ENCODE measurements at regions not wholly inside any gene's neighbourhood (a gene's known extent, or its start where the extent isn't known, plus 50 kb on each side); places are given as distances from the start of the nearest gene placed in this dataset.
"Not testable (repeated sequence)": the region's sequence is repeated elsewhere in the genome, so short reads cannot be mapped to it uniquely, and the experiment has no call there.

DNA sequence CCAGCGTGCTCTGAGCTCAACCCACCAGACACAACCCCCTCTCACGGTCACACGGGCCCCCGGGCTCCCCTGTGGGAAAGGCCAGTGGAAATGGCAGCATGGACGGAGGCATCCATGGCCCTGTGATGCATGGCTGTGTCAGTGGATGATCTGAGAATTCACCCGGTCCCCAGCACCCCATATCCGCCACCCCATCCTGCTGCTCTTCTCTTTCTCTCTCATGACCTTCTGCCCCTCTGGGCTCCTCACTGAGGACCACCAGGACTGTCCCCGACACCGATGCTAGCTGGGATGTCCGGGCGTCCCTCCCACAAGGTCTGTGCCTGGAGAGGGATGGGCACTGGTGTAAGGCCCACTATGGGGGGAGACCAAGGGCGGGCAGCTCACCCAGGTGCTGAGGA lies 282.2 kb downstream of the ADGRD1 start:
- no peaks in the 10 kb centered on the region for H4K20me1 ChIP-seq (ENCODE audit: insufficient read depth, low read length)
- H3K9me3 ChIP-seq (ENCODE audit: low read depth, low read length): no peaks in the 10 kb centered on the region
- no peaks in the 10 kb centered on the region for H3K79me2 ChIP-seq (ENCODE audit: insufficient read depth, low read length)
- H3K36me3 ChIP-seq (ENCODE audit: insufficient read depth, low read length): no peaks in the 10 kb centered on the region
- TF ChIP-seq, protein P1, sequence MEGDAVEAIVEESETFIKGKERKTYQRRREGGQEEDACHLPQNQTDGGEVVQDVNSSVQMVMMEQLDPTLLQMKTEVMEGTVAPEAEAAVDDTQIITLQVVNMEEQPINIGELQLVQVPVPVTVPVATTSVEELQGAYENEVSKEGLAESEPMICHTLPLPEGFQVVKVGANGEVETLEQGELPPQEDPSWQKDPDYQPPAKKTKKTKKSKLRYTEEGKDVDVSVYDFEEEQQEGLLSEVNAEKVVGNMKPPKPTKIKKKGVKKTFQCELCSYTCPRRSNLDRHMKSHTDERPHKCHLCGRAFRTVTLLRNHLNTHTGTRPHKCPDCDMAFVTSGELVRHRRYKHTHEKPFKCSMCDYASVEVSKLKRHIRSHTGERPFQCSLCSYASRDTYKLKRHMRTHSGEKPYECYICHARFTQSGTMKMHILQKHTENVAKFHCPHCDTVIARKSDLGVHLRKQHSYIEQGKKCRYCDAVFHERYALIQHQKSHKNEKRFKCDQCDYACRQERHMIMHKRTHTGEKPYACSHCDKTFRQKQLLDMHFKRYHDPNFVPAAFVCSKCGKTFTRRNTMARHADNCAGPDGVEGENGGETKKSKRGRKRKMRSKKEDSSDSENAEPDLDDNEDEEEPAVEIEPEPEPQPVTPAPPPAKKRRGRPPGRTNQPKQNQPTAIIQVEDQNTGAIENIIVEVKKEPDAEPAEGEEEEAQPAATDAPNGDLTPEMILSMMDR (IDR thresholded peaks at IDR 0.05; ENCODE audit: extremely low read depth, low read depth, low read length): no peak
- H3K4me1 ChIP-seq (ENCODE audit: insufficient read depth, low read length): no peaks in the 10 kb centered on the region
- no peaks in the 10 kb centered on the region for H3K27me3 ChIP-seq (ENCODE audit: insufficient read depth, low read length)
- H2AFZ ChIP-seq (ENCODE audit: low read length): no peak overlapping the region
- no peak overlapping the region for H3K4me3 ChIP-seq (ENCODE audit: insufficient read depth, low read length)
- DNase-seq (ENCODE audit: insufficient read length, low spot score, missing footprints): no peak
- H3K27ac ChIP-seq (ENCODE audit: low read depth, low read length): no peak overlapping the region
- H3K4me2 ChIP-seq (ENCODE audit: insufficient read depth, low read length): no peak overlapping the region

DNA sequence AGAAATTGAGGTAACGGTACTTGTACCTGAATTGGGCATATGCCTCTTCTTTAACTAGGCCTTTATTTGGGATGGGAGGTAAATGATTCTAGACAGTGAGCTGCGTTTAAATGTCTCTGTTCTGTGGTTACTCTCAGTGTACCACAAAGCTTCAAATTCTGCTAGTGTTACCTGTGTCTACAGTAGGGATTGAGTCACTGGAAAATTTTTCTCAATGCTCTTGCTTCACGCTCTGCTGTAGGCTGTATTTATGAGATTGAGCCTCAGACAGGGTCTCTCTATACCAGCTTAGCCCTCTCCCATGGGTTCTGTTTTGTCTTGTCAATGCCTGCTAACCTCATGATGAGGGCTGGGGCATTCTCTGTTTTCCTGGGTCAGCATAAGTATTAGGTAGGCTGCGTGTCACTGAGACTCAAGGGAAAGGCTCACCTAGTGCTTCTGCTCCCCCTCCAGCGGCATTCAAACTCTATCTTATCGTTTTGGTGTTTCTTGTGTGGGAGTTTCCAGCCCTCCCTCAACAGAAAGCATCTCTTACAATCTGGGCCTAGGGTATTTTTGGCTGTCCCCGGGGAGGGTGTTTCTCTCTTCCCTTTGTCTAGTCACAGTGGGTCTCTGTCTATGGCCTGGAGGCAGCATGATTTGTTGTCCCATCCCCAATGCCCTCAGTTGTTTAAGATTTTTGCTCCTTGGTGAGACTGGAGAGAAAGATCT lies 285.8 kb downstream of the ADGRD1 start:
- DNase-seq (ENCODE audit: insufficient read length, low spot score, missing footprints): no peak
- Histone ChIP-seq H3K79me2 (ENCODE audit: insufficient read depth, low read length) (no peaks in the 10 kb centered on the region), H3K9me3 (ENCODE audit: low read depth, low read length) (peaks cover 3% of the 10 kb centered on the region), H3K27me3 (ENCODE audit: insufficient read depth, low read length) (no peaks in the 10 kb centered on the region), H3K36me3 (ENCODE audit: insufficient read depth, low read length) (no peaks in the 10 kb centered on the region), H3K27ac (ENCODE audit: low read depth, low read length) (no peak overlapping the region), H2AFZ (ENCODE audit: low read length) (no peak overlapping the region), H4K20me1 (ENCODE audit: insufficient read depth, low read length) (no peaks in the 10 kb centered on the region), H3K4me3 (ENCODE audit: insufficient read depth, low read length) (no peak overlapping the region), H3K4me2 (ENCODE audit: insufficient read depth, low read length) (no peak overlapping the region), H3K4me1 (ENCODE audit: insufficient read depth, low read length) (no peaks in the 10 kb centered on the region)
- TF ChIP-seq, protein P1 (IDR thresholded peaks at IDR 0.05; ENCODE audit: extremely low read depth, low read depth, low read length): no peak

DNA sequence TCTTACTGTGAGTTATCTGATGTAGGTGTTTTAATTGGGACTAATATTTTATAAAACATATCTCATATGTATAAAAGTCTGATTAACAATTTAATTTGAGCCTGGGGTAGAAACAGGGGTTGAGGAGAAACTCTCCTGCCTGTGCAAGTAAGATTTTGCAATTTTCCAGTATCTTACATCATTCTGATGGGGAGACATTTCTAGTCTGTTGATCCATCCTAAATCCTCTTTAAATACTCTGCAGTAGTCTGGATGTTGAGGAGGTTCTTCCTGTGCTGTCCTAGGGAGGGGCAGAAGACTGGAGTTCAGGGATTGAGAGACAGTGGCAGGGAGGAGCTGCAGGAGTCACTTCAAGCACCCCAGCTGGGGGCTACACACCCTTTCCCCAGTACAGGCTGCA lies 287.8 kb downstream of the ADGRD1 start:
- peaks cover 3% of the 10 kb centered on the region for H3K9me3 ChIP-seq (ENCODE audit: low read depth, low read length)
- H3K4me3 ChIP-seq (ENCODE audit: insufficient read depth, low read length): no peak overlapping the region
- no peaks in the 10 kb centered on the region for H3K27me3 ChIP-seq (ENCODE audit: insufficient read depth, low read length)
- no peak for DNase-seq (ENCODE audit: insufficient read length, low spot score, missing footprints)
- H3K36me3 ChIP-seq (ENCODE audit: insufficient read depth, low read length): no peaks in the 10 kb centered on the region
- no peak overlapping the region for H2AFZ ChIP-seq (ENCODE audit: low read length)
- no peaks in the 10 kb centered on the region for H4K20me1 ChIP-seq (ENCODE audit: insufficient read depth, low read length)
- H3K4me2 ChIP-seq (ENCODE audit: insufficient read depth, low read length): no peak overlapping the region
- H3K4me1 ChIP-seq (ENCODE audit: insufficient read depth, low read length): no peaks in the 10 kb centered on the region
- TF ChIP-seq, protein P1 (IDR thresholded peaks at IDR 0.05; ENCODE audit: extremely low read depth, low read depth, low read length): no peak
- H3K27ac ChIP-seq (ENCODE audit: low read depth, low read length): no peak overlapping the region
- no peaks in the 10 kb centered on the region for H3K79me2 ChIP-seq (ENCODE audit: insufficient read depth, low read length)

- Histone ChIP-seq H3K4me2 (ENCODE audit: insufficient read depth, low read length) (no peak overlapping the region), H3K4me1 (ENCODE audit: insufficient read depth, low read length) (no peaks in the 10 kb centered on the region), H3K27ac (ENCODE audit: low read depth, low read length) (no peak overlapping the region), H3K4me3 (ENCODE audit: insufficient read depth, low read length) (no peak overlapping the region), H3K79me2 (ENCODE audit: insufficient read depth, low read length) (no peaks in the 10 kb centered on the region), H2AFZ (ENCODE audit: low read length) (no peak overlapping the region), H3K27me3 (ENCODE audit: insufficient read depth, low read length) (no peaks in the 10 kb centered on the region), H3K9me3 (ENCODE audit: low read depth, low read length) (peaks cover 3% of the 10 kb centered on the region), H4K20me1 (ENCODE audit: insufficient read depth, low read length) (no peaks in the 10 kb centered on the region), H3K36me3 (ENCODE audit: insufficient read depth, low read length) (no peaks in the 10 kb centered on the region)
- TF ChIP-seq, protein P1 (IDR thresholded peaks at IDR 0.05; ENCODE audit: extremely low read depth, low read depth, low read length): no peak
- DNase-seq (ENCODE audit: insufficient read length, low spot score, missing footprints): peak; percentile 65
Observed at GRCh38 chr12:131242741-131243496, 289.2 kb downstream of the ADGRD1 start.

- H3K4me2 ChIP-seq (ENCODE audit: insufficient read depth, low read length); H3K4me3 ChIP-seq (ENCODE audit: insufficient read depth, low read length); DNase-seq (ENCODE audit: insufficient read length, low spot score, missing footprints); H3K36me3 ChIP-seq (ENCODE audit: insufficient read depth, low read length); H3K79me2 ChIP-seq (ENCODE audit: insufficient read depth, low read length); H4K20me1 ChIP-seq (ENCODE audit: insufficient read depth, low read length); H3K27ac ChIP-seq (ENCODE audit: low read depth, low read length); H2AFZ ChIP-seq (ENCODE audit: low read length); H3K9me3 ChIP-seq (ENCODE audit: low read depth, low read length); H3K4me1 ChIP-seq (ENCODE audit: insufficient read depth, low read length); H3K27me3 ChIP-seq (ENCODE audit: insufficient read depth, low read length): not testable (repeated sequence)
Observed at GRCh38 chr12:131244157-131244688, 290.5 kb downstream of the ADGRD1 start.

DNA sequence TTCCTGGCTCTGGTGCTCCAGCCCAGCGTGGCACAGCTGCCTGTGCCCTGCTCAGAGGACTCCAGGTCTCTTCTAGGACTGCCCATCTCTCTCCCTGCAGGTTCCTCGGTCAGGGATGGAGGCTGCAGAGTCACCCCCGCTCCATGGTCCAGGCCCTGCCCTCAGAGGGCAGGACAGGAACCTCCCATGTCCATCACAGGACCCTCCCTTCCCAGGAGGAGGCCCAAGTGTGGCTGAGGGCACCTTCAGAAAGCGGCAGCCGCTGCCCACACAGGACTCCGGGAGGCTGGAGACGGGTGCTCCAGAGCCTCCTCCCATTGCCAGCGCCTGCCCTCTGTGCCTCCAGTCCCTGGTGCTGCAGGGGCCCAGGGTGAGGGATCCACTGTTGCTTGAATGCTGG lies 291.5 kb downstream of the ADGRD1 start:
- not testable (repeated sequence) for H3K27ac ChIP-seq (ENCODE audit: low read depth, low read length); H3K27me3 ChIP-seq (ENCODE audit: insufficient read depth, low read length); H3K4me3 ChIP-seq (ENCODE audit: insufficient read depth, low read length); H3K36me3 ChIP-seq (ENCODE audit: insufficient read depth, low read length); H3K79me2 ChIP-seq (ENCODE audit: insufficient read depth, low read length); H4K20me1 ChIP-seq (ENCODE audit: insufficient read depth, low read length); H2AFZ ChIP-seq (ENCODE audit: low read length); DNase-seq (ENCODE audit: insufficient read length, low spot score, missing footprints); H3K4me1 ChIP-seq (ENCODE audit: insufficient read depth, low read length); H3K4me2 ChIP-seq (ENCODE audit: insufficient read depth, low read length); H3K9me3 ChIP-seq (ENCODE audit: low read depth, low read length)

All from osteoblast (primary cell).